Right lobe of liver (tissue), 4 donors: ENCODE measurements at regions not wholly inside any gene's neighbourhood (a gene's known extent, or its start where the extent isn't known, plus 50 kb on each side); places are given as distances from the start of the nearest gene placed in this dataset.

Source experiments
- POLR2A ChIP-seq: fragments of 450-650 bp; IDR thresholded peaks from one replicate; pipeline ENCODE4 v1.6.1; 2017; ENCODE audit warnings: antibody characterized with exemption, mild to moderate bottlenecking
- TF ChIP-seq, protein P1 (sequence below), 4 donors: fragments of 200-600 bp in 3 of 4; fragments of 450-650 bp in 1 of 4; IDR thresholded peaks; one replicate each; pipeline versions ENCODE4 v1.5.1 to v1.8.0; 2016 to 2022; ENCODE audit warnings: antibody characterized with exemption in 4 of 4, mild to moderate bottlenecking in 2 of 4
- donor health status: DM: no; HTN: no; CAD: no.
- donor health status: DM: no; HTN: no; CAD: no.
- donor health status: DM: no; HTN: yes; CAD: no.

DNA sequence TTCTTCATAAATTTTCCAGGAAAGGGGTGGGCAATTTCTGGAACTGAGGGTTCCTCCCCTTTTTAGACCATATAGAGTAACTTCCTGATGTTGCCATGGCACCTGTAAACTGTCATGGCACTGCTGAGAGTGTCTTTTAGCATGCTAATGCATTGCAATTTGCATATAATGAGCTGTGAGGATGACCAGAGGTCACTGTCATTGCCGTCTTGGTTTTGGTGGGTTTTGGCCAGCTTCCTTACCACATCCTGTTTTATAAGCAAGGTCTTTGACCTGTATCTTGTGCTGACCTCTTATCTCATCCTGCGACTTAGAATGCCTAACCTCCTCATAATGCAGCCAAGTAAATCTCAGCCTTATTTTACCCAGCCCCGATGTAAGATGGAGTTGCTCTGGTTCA, 577.8 kb downstream of the NLGN4X start:
- TF ChIP-seq, protein P1, sequence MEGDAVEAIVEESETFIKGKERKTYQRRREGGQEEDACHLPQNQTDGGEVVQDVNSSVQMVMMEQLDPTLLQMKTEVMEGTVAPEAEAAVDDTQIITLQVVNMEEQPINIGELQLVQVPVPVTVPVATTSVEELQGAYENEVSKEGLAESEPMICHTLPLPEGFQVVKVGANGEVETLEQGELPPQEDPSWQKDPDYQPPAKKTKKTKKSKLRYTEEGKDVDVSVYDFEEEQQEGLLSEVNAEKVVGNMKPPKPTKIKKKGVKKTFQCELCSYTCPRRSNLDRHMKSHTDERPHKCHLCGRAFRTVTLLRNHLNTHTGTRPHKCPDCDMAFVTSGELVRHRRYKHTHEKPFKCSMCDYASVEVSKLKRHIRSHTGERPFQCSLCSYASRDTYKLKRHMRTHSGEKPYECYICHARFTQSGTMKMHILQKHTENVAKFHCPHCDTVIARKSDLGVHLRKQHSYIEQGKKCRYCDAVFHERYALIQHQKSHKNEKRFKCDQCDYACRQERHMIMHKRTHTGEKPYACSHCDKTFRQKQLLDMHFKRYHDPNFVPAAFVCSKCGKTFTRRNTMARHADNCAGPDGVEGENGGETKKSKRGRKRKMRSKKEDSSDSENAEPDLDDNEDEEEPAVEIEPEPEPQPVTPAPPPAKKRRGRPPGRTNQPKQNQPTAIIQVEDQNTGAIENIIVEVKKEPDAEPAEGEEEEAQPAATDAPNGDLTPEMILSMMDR (IDR thresholded peaks at IDR 0.05), result no peak
- TF ChIP-seq POLR2A, result no peak
